Endothelial cell (in vitro differentiated cells): ENCODE measurements at regions not wholly inside any gene's neighbourhood (a gene's known extent, or its start where the extent isn't known, plus 50 kb on each side); places are given as distances from the start of the nearest gene placed in this dataset.

ENCODE experiments used
- DNase-seq: peaks from one replicate; pipeline ENCODE4 v3.0.0; 2021; ENCODE audit warnings: low spot score
- H3K27ac Mint-ChIP-seq: one replicate; pipeline ENCODE4 v1.8.0; 2021; ENCODE audit warnings: mixed read lengths, inconsistent platforms; ENCODE audit not compliant: unreplicated experiment
- H3K27me3 Mint-ChIP-seq: one replicate; pipeline ENCODE4 v1.8.0; 2021; ENCODE audit warnings: mild to moderate bottlenecking, moderate library complexity, mixed read lengths, inconsistent platforms; ENCODE audit not compliant: unreplicated experiment
- H3K36me3 Mint-ChIP-seq: one replicate; pipeline ENCODE4 v1.8.0; 2021; ENCODE audit warnings: mild to moderate bottlenecking, low read depth, mixed read lengths, inconsistent platforms; ENCODE audit not compliant: unreplicated experiment
- H3K4me1 Mint-ChIP-seq: one replicate; pipeline ENCODE4 v1.8.0; 2021; ENCODE audit warnings: mild to moderate bottlenecking, mixed read lengths, inconsistent platforms; ENCODE audit not compliant: unreplicated experiment
- H3K4me3 Mint-ChIP-seq: one replicate; pipeline ENCODE4 v1.8.0; 2021; ENCODE audit warnings: mild to moderate bottlenecking, mixed read lengths, inconsistent platforms; ENCODE audit not compliant: unreplicated experiment
- H3K9me3 Mint-ChIP-seq: one replicate; pipeline ENCODE4 v1.8.0; 2021; ENCODE audit warnings: mixed read lengths, inconsistent platforms; ENCODE audit not compliant: unreplicated experiment
- TF ChIP-seq, protein P1 (sequence below): fragments of 200-600 bp; sonication (generic); IDR thresholded peaks from one replicate; pipeline ENCODE4 v1.5.0; 2021; ENCODE audit warnings: antibody characterized with exemption; ENCODE audit not compliant: unreplicated experiment

DNA sequence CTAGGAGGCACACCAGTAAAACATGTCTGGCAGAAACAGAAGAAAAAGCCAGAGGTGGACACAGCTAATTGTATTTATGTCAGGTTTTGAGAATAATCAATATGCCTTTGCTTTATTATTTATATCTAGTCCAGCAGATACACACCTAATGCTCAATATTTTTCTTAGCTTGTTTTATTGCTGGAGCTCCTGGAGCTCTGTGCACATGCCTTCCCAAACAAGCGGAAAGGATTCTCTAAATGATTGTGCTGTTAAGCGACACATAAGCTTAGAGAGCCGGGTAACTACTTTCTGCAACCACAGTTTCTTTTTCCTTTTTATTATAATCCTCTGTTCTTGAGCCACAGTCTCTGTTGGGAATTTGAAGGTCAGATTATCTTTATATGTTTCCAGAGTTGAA, 177.3 kb upstream of the ST6GAL2 start:
- no peak for DNase-seq
- no peaks in the 10 kb centered on the region for H3K4me1 Mint-ChIP-seq
- H3K36me3 Mint-ChIP-seq: no peaks in the 10 kb centered on the region
- no peak overlapping the region for H3K27ac Mint-ChIP-seq
- H3K9me3 Mint-ChIP-seq: no peaks in the 10 kb centered on the region
- H3K27me3 Mint-ChIP-seq: no peaks in the 10 kb centered on the region
- TF ChIP-seq, protein P1, sequence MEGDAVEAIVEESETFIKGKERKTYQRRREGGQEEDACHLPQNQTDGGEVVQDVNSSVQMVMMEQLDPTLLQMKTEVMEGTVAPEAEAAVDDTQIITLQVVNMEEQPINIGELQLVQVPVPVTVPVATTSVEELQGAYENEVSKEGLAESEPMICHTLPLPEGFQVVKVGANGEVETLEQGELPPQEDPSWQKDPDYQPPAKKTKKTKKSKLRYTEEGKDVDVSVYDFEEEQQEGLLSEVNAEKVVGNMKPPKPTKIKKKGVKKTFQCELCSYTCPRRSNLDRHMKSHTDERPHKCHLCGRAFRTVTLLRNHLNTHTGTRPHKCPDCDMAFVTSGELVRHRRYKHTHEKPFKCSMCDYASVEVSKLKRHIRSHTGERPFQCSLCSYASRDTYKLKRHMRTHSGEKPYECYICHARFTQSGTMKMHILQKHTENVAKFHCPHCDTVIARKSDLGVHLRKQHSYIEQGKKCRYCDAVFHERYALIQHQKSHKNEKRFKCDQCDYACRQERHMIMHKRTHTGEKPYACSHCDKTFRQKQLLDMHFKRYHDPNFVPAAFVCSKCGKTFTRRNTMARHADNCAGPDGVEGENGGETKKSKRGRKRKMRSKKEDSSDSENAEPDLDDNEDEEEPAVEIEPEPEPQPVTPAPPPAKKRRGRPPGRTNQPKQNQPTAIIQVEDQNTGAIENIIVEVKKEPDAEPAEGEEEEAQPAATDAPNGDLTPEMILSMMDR: no peak
- no peak overlapping the region for H3K4me3 Mint-ChIP-seq

GRCh38 chr2:107064750-107065149, 178.8 kb upstream of the ST6GAL2 start:
- H3K4me3 Mint-ChIP-seq: no peak overlapping the region
- H3K36me3 Mint-ChIP-seq: no peaks in the 10 kb centered on the region
- H3K27ac Mint-ChIP-seq: no peak overlapping the region
- H3K27me3 Mint-ChIP-seq: no peaks in the 10 kb centered on the region
- TF ChIP-seq, protein P1: no peak
- H3K9me3 Mint-ChIP-seq: no peaks in the 10 kb centered on the region
- DNase-seq: no peak
- H3K4me1 Mint-ChIP-seq: no peaks in the 10 kb centered on the region

DNA sequence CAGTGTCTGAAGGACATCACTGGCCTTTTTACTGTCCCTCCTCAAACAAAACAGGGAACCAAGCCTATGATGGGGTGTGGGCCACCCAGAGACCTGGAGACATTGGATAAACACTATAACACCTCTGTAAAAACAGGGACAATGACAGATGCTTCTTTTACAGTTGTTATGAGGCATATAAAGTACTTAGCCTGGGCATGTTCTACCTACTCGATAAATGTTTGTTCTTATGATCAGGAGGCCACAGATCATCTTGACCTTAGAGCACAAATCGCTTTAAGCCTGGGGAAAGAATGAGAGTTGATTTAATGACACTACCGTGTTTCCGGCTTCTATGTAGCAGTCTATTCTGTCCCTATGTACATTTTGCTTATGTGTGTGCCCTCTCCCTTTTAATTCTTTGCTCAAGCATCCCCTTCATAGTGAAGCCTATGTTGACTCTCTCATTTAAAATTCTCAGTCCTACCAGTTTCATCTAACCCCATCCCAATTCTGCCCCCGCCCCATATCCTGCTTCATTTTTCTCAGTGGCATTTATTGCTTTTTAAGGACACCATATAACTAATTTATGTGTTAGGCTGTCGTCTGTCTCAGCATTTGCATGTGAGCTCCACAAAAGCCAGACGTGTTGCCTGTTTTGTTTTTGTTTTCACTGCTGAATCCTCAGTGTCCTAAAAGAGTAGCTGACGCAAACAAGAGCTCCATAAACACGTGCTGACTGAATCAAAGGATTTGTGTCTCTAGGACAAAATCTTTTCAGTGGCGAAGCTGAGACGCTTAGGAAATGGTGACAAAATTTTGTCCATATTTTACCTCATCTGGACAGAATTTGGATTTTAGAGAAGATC, 182.3 kb upstream of the ST6GAL2 start:
- TF ChIP-seq, protein P1: no peak
- H3K9me3 Mint-ChIP-seq: no peaks in the 10 kb centered on the region
- H3K27ac Mint-ChIP-seq: no peak overlapping the region
- DNase-seq: no peak
- peaks cover 6% of the 10 kb centered on the region for H3K4me1 Mint-ChIP-seq
- H3K36me3 Mint-ChIP-seq: no peaks in the 10 kb centered on the region
- no peaks in the 10 kb centered on the region for H3K27me3 Mint-ChIP-seq
- H3K4me3 Mint-ChIP-seq: no peak overlapping the region

GRCh38 chr2:107069890-107070289, 183.9 kb upstream of the ST6GAL2 start:
- H3K36me3 Mint-ChIP-seq: no peaks in the 10 kb centered on the region

More at GRCh38 chr2:107069890-107070289, 183.9 kb upstream of the ST6GAL2 start:
- no peak overlapping the region for H3K27ac Mint-ChIP-seq
- H3K9me3 Mint-ChIP-seq: no peaks in the 10 kb centered on the region
- TF ChIP-seq, protein P1: no peak
- no peak overlapping the region for H3K4me3 Mint-ChIP-seq
- DNase-seq: no peak
- peaks cover 6% of the 10 kb centered on the region for H3K4me1 Mint-ChIP-seq
- H3K27me3 Mint-ChIP-seq: no peaks in the 10 kb centered on the region
